ENCODE measurements at regions not wholly inside any gene's neighbourhood (a gene's known extent, or its start where the extent isn't known, plus 50 kb on each side); places are given as distances from the start of the nearest gene placed in this dataset.
A peak's percentile ranks its signal among the peaks of the same experiment; 100 is the strongest.
"Not testable (repeated sequence)": the region's sequence is repeated elsewhere in the genome, so short reads cannot be mapped to it uniquely, and the experiment has no call there.

- DNase-seq (ENCODE audit: low read depth) = no peak
Observed at GRCh38 chr12:67069451-67070306, 199.5 kb upstream of the CAND1 start.

GRCh38 chr12:67070307-67070600 is 198.9 kb upstream of the CAND1 start:
- TF ChIP-seq CTCF (IDR thresholded peaks at IDR 0.05; ENCODE audit: insufficient read depth, low read length) = no peak
- DNase-seq (ENCODE audit: low read depth) = no peak

More at GRCh38 chr12:67069451-67070306, 199.5 kb upstream of the CAND1 start:
- peak overlapping the region; percentile 57 for H3K4me3 ChIP-seq (ENCODE audit: low read depth, low read length)
- peak; percentile 14 for TF ChIP-seq CTCF (IDR thresholded peaks at IDR 0.05; ENCODE audit: insufficient read depth, low read length)

GRCh38 chr12:67070604-67071003 is 198.6 kb upstream of the CAND1 start:
- no peak for TF ChIP-seq CTCF (IDR thresholded peaks at IDR 0.05; ENCODE audit: insufficient read depth, low read length)
- no peak overlapping the region for H3K4me3 ChIP-seq (ENCODE audit: low read depth, low read length)
- no peak for DNase-seq (ENCODE audit: low read depth)

More at GRCh38 chr12:67070307-67070600, 198.9 kb upstream of the CAND1 start:
- no peak overlapping the region for H3K4me3 ChIP-seq (ENCODE audit: low read depth, low read length)

- not testable (repeated sequence) for H3K4me3 ChIP-seq (ENCODE audit: low read depth, low read length); DNase-seq (ENCODE audit: low read depth)
Observed at GRCh38 chr12:67072281-67072680, 196.9 kb upstream of the CAND1 start.

GRCh38 chr12:67073336-67073735 is 195.8 kb upstream of the CAND1 start:
- DNase-seq (ENCODE audit: low read depth) = no peak
- no peak for TF ChIP-seq CTCF (IDR thresholded peaks at IDR 0.05; ENCODE audit: insufficient read depth, low read length)

GRCh38 chr12:67074072-67074471 is 195.1 kb upstream of the CAND1 start:
- no peak for TF ChIP-seq CTCF (IDR thresholded peaks at IDR 0.05; ENCODE audit: insufficient read depth, low read length)
- no peak overlapping the region for H3K4me3 ChIP-seq (ENCODE audit: low read depth, low read length)
- DNase-seq (ENCODE audit: low read depth) = no peak

More at GRCh38 chr12:67073336-67073735, 195.8 kb upstream of the CAND1 start:
- H3K4me3 ChIP-seq (ENCODE audit: low read depth, low read length) = no peak overlapping the region

- TF ChIP-seq CTCF (IDR thresholded peaks at IDR 0.05; ENCODE audit: insufficient read depth, low read length) = no peak
- no peak overlapping the region for H3K4me3 ChIP-seq (ENCODE audit: low read depth, low read length)
- DNase-seq (ENCODE audit: low read depth) = peak; percentile 41
Observed at GRCh38 chr12:67077617-67078016, 191.5 kb upstream of the CAND1 start.

Measured in fibroblast of the aortic adventitia (primary cell).